Uterus (tissue), 2 donors: ENCODE measurements at regions not wholly inside any gene's neighbourhood (a gene's known extent, or its start where the extent isn't known, plus 50 kb on each side); places are given as distances from the start of the nearest gene placed in this dataset.

Experiments used
- CTCF ChIP-seq, 4 experiments: fragments of 200-600 bp in 2 of 4; fragments of 450-650 bp in 2 of 4; sonication (generic) in 2 of 4; IDR thresholded peaks; one replicate each; pipeline ENCODE4 v1.5.1; 2016 to 2019; ENCODE audit warnings: antibody characterized with exemption in 4 of 4, mild to moderate bottlenecking in 2 of 4, moderate library complexity in 1 of 4
- POLR2A ChIP-seq, 2 donors: fragments of 450-650 bp; IDR thresholded peaks; one replicate each; pipeline ENCODE4 v1.6.1; 2016; ENCODE audit warnings: antibody characterized with exemption in 2 of 2, mild to moderate bottlenecking in 1 of 2, moderate library complexity in 1 of 2

- TF ChIP-seq POLR2A (IDR thresholded peaks at IDR 0.05) (no peak), CTCF (IDR thresholded peaks at IDR 0.05) (no peak)
These were observed 137.7 kb downstream of the HSD17B3 start for GRCh38 chr9:96164268-96164683.
